ENCODE measurements at regions not wholly inside any gene's neighbourhood (a gene's known extent, or its start where the extent isn't known, plus 50 kb on each side); places are given as distances from the start of the nearest gene placed in this dataset.

DNA sequence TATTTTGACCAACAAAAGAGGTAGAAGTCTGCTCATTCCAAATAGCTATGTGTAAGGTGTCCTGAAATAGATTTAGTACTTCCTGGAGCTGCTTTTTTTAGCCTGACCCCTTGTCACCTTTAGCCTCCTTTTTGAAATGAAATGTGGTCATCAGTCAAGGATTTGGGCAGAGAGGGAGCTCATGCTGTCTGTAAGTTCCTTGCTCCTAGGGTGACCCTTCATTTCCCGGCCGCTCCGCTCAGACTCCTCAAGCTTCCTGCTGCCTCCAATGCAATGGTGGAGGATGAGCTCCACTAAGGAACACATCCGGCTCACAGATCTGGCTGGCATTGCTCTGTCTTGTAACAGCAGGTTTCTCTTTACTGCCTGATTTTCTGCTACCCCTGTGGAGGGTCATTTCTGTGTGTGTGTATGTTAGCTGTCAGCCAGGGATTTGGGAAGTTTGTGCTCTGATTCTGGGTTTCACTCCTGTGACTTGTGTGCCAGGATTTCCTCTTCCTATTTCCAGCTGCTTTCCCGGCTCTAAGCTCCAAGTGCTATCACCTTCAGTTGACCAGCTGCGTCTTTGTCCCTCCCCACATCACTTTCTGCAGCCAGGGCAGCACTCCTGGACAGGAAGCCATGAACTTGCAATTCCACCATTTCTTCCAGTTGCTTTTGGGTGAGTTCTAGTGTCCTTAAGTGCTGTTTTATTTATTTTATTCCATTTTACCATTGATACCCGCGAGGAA, 265.9 kb downstream of the ICE1 start:
- no peaks in the 10 kb centered on the region for H3K27me3 ChIP-seq
- no peaks in the 10 kb centered on the region for H3K9me3 ChIP-seq (ENCODE audit: low read depth)
- peaks cover 16% of the 10 kb centered on the region for H3K4me1 ChIP-seq (ENCODE audit: low read depth)
- DNase-seq (ENCODE audit: low read depth in 1 of 2, low spot score in 1 of 2): peak in 1 of 2 donors; percentile 38
- no peaks in the 10 kb centered on the region for H3K36me3 ChIP-seq
- TF ChIP-seq, protein P1, sequence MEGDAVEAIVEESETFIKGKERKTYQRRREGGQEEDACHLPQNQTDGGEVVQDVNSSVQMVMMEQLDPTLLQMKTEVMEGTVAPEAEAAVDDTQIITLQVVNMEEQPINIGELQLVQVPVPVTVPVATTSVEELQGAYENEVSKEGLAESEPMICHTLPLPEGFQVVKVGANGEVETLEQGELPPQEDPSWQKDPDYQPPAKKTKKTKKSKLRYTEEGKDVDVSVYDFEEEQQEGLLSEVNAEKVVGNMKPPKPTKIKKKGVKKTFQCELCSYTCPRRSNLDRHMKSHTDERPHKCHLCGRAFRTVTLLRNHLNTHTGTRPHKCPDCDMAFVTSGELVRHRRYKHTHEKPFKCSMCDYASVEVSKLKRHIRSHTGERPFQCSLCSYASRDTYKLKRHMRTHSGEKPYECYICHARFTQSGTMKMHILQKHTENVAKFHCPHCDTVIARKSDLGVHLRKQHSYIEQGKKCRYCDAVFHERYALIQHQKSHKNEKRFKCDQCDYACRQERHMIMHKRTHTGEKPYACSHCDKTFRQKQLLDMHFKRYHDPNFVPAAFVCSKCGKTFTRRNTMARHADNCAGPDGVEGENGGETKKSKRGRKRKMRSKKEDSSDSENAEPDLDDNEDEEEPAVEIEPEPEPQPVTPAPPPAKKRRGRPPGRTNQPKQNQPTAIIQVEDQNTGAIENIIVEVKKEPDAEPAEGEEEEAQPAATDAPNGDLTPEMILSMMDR (IDR thresholded peaks at IDR 0.05; ENCODE audit: low read depth, low read length): no peak
- peak overlapping the region; percentile 49 for H3K27ac ChIP-seq
- H3K4me3 ChIP-seq: no peak overlapping the region

DNA sequence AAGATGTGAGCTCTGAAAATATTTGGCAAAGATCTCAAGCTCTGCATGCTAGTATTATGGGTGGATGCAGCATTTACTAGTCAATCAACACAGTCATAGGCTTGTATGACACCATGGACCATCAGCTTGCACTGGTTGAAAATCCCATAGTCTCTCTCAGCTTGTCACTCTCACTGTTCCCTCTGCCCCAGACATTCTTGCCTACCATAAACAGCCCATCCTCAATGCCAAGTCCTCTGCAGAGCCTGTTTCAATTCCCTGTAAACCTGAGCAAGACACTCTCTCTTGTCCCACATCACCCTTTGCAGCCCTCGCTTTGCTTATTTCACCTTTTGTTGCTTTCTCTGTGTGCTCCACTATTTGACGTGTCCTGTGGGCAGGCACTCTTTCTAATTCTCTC, 264.6 kb downstream of the ICE1 start:
- H3K27me3 ChIP-seq: no peaks in the 10 kb centered on the region
- no peak overlapping the region for H3K27ac ChIP-seq
- H3K4me3 ChIP-seq: no peak overlapping the region
- TF ChIP-seq, protein P1 (IDR thresholded peaks at IDR 0.05; ENCODE audit: low read depth, low read length): no peak
- no peaks in the 10 kb centered on the region for H3K36me3 ChIP-seq
- H3K9me3 ChIP-seq (ENCODE audit: low read depth): no peaks in the 10 kb centered on the region
- DNase-seq (ENCODE audit: low read depth in 1 of 2, low spot score in 1 of 2): no peak
- peaks cover 16% of the 10 kb centered on the region for H3K4me1 ChIP-seq (ENCODE audit: low read depth)

DNA sequence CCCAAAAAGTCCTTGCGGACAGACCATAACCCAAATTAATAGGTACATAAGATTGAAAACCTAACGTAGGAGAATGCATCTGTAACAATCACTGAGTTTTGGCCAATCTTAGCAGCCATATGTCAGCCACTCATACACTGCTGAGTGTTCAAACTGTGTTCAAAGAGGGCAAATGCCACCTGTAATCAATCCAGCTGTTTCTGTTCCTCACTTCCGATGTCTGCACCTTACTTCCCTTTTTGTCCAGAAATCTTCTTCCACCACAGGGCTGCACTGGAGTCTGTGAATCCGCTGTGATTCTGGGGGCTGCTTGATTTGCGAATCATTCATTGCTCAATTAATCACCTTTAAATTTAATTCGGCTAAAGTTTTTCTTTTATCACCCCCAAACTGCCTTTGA, 263.9 kb downstream of the ICE1 start:
- no peak overlapping the region for H3K27ac ChIP-seq
- no peak for DNase-seq (ENCODE audit: low read depth in 1 of 2, low spot score in 1 of 2)
- no peak overlapping the region for H3K4me3 ChIP-seq
- no peaks in the 10 kb centered on the region for H3K9me3 ChIP-seq (ENCODE audit: low read depth)
- no peaks in the 10 kb centered on the region for H3K36me3 ChIP-seq
- TF ChIP-seq, protein P1 (IDR thresholded peaks at IDR 0.05; ENCODE audit: low read depth, low read length): no peak
- H3K27me3 ChIP-seq: no peaks in the 10 kb centered on the region
- peaks cover 16% of the 10 kb centered on the region for H3K4me1 ChIP-seq (ENCODE audit: low read depth)

DNA sequence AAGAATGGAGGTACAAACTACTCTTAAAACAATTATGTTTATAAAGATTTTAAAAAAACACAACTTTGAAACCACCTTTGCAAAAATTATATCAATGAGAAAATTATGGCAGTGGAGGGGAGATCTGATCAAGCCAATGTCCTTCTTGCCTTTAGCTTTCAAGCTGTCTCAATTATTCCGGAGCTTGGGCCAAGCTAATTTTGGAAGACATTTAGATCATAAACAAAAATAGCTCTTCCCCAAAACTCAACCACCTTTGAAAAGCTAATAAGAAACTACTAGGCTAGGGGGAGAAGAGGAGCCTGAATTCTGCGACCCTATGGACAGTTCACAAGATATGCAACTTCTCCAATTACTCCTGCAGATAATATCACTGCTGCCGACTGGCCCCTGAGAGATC, 263.3 kb downstream of the ICE1 start:
- Histone ChIP-seq H3K4me3 (no peak overlapping the region), H3K4me1 (ENCODE audit: low read depth) (peaks cover 16% of the 10 kb centered on the region), H3K27ac (no peak overlapping the region), H3K27me3 (no peaks in the 10 kb centered on the region), H3K9me3 (ENCODE audit: low read depth) (no peaks in the 10 kb centered on the region), H3K36me3 (no peaks in the 10 kb centered on the region)
- TF ChIP-seq, protein P1 (IDR thresholded peaks at IDR 0.05; ENCODE audit: low read depth, low read length): no peak
- no peak for DNase-seq (ENCODE audit: low read depth in 1 of 2, low spot score in 1 of 2)

DNA sequence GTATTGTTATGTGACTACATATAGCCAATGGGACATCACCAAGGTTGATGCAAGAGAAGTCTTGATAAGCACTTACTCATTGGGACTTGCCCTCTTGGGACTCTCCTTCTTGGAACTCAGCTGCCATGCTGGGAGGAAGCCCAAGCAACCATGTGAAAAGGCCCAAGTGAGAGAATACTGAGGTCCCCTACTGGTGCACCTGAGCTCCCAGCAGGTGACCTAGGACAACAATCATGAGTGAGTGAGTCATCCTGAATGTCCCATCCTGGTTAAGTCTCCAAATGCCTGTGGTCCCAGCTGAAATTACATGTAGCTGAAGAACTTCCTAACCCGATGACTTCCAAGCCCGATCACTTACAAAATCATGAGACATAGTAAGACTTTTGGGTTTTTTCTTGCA, 260.7 kb downstream of the ICE1 start:
- Histone ChIP-seq H3K9me3 (ENCODE audit: low read depth) (no peaks in the 10 kb centered on the region), H3K4me3 (no peak overlapping the region), H3K27me3 (no peaks in the 10 kb centered on the region), H3K36me3 (no peaks in the 10 kb centered on the region), H3K27ac (no peak overlapping the region), H3K4me1 (ENCODE audit: low read depth) (peaks cover 14% of the 10 kb centered on the region)
- DNase-seq (ENCODE audit: low read depth in 1 of 2, low spot score in 1 of 2): no peak
- TF ChIP-seq, protein P1 (IDR thresholded peaks at IDR 0.05; ENCODE audit: low read depth, low read length): no peak

Measured in cardiac muscle cell (in vitro differentiated cells and primary cell).